ENCODE measurements at regions not wholly inside any gene's neighbourhood (a gene's known extent, or its start where the extent isn't known, plus 50 kb on each side); places are given as distances from the start of the nearest gene placed in this dataset.

GRCh38 chr2:198795419-198795818, 662.3 kb downstream of the SATB2 start:
- no peak for DNase-seq (ENCODE audit: low spot score)

GRCh38 chr2:198791623-198792022, 666.1 kb downstream of the SATB2 start:
- no peak for DNase-seq (ENCODE audit: low spot score)

- no peak for DNase-seq (ENCODE audit: low spot score)
Measured at GRCh38 chr2:198788676-198789075, 669.1 kb downstream of the SATB2 start.

GRCh38 chr2:198782734-198783133, 675.0 kb downstream of the SATB2 start:
- no peak for DNase-seq (ENCODE audit: low spot score)

GRCh38 chr2:198776616-198777406, 680.9 kb downstream of the SATB2 start:
- no peak for DNase-seq (ENCODE audit: low spot score)

DNA sequence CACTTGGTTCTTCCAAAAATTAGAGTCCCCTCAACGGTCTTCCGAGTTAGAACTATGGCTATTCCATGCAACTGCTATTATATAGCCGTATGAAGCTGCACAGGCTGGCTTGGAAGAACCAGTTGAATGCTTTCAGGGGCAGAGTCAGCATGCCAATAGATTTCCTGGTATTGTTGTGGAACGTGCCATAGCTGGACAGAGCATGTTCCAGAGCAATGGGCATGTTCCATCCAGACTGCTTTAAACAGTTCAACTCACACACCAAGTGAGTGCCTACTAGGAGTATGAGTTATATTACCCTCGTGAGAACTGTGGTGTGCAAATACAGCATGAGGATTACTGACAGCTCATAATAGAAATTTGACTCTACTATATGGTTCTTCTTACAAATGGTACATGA, 682.0 kb downstream of the SATB2 start:
- DNase-seq (ENCODE audit: low spot score), result no peak

- DNase-seq (ENCODE audit: low spot score), result no peak
Measured at GRCh38 chr2:198774576-198774975, 683.2 kb downstream of the SATB2 start.

- no peak for DNase-seq (ENCODE audit: low spot score)
Measured at GRCh38 chr2:198767694-198768093, 690.0 kb downstream of the SATB2 start.

DNA sequence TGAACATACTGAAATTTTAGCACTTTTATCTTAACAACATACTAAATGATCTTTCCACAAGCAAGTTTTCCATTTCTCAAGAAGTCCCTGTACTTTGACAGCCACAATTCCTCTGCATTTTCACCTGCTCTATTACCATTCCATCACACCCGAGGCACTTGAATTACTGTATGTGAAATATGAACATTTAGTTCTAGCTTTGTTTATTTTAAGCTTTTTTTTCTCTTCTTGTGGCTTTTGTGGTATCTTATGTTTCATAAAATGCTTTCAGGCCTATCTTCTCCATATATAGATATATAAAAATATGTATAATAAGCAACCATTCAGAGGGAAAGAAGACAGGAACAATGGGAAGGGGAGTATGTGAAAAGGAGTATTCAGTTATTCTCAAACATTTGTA, 693.9 kb downstream of the SATB2 start:
- no peak for DNase-seq (ENCODE audit: low spot score)

- no peak for DNase-seq (ENCODE audit: low spot score)
Measured at GRCh38 chr2:198762441-198762840, 695.3 kb downstream of the SATB2 start.

- no peak for DNase-seq (ENCODE audit: low spot score)
Measured at GRCh38 chr2:198757069-198757468, 700.7 kb downstream of the SATB2 start.

DNA sequence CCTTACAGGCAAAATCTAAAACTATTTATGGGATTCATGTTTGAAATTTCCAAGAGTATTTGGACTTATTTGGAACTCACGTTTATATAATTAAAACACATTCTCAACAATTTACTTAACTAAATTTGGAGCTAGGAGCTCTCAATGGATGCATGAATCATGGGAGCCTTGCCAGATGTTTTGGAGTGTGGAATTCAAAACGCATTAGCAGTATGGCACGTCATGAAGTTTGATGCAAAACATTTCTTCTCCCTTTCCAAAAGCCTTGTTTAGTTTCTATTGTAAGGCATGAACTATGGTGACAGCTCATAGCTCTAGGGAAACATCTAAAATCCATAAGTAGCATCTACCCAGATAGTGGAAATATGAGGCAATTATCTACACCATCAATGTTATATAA, 701.6 kb downstream of the SATB2 start:
- no peak for DNase-seq (ENCODE audit: low spot score)

GRCh38 chr2:198753101-198753500, 704.6 kb downstream of the SATB2 start:
- DNase-seq (ENCODE audit: low spot score), result no peak

GRCh38 chr2:198749364-198749763, 708.4 kb downstream of the SATB2 start:
- DNase-seq (ENCODE audit: low spot score), result no peak

DNA sequence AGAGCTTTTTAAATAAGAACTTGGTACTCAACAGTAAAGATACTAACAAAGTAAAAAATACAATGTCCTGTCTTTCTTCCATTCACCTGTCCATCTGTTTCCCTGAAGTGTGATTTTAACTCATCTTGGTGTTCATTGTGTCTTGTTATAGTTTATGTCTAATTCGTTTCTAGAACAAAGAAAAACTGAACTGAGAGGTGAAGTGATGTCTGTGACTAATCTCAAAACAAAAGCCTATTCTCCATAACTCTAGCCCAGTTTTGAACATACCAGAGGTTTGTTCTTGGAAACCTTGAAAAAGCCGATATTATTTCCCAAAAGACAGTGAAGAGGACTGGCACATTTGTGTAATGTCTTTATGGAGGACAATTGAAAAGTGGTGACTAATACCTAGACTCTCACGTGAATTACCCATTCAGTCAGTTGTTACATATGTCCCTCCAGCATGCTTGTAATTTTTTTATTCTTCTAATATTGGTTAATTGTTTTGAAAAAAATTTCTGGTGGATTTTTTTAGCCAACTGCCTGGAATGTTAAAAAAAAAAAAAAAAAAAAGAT, 725.8 kb downstream of the SATB2 start:
- DNase-seq (ENCODE audit: low spot score), result no peak

GRCh38 chr2:198720266-198720665, 737.5 kb downstream of the SATB2 start:
- DNase-seq (ENCODE audit: low spot score), result no peak

GRCh38 chr2:198717451-198717850, 740.3 kb downstream of the SATB2 start:
- no peak for DNase-seq (ENCODE audit: low spot score)

DNA sequence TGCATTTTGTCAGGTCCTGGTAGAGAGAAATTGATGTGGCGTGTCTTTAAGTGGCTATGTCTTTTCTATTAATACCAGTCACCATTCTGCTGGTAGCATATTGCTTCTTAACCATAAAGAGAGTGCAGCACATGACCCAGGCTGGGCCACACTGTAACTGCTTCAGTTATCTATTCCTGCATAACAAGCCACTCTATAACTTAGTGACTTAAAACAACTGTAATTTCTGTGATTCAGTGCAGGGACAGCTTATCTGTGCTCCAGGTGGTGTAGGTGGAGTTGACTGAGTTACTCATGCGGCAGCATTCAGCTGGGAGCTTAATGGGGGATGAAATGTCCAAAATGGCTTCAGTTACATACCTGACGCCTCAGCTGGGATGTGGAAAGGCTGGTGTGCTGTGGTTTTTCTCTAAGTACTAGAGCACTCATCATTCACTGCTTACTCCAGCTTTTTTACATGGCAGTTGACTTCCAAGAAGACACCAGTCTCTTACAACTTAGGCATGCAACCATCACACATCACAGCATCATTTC, 742.4 kb downstream of the SATB2 start:
- no peak for DNase-seq (ENCODE audit: low spot score)

DNA sequence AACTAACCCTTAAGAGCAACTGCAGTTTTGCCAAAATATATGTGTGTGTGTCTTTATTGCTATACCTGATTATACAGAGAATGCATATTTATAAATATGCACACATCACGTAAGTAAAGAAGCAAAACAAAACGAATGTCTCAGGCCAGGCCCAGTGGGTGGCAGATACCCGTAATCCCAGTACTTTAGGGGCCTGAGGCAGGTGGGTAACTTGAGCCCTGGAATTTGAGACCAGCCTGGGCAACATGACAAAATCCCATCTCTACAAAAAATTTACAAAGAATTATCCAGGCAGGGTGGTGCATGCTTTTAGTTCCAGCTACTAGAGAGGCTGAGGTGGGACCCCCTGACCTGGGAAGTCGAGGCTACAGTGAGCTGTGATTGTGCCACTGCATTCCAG, 745.3 kb downstream of the SATB2 start:
- DNase-seq (ENCODE audit: low spot score), result no peak

GRCh38 chr2:198711484-198711883, 746.3 kb downstream of the SATB2 start:
- no peak for DNase-seq (ENCODE audit: low spot score)

DNA sequence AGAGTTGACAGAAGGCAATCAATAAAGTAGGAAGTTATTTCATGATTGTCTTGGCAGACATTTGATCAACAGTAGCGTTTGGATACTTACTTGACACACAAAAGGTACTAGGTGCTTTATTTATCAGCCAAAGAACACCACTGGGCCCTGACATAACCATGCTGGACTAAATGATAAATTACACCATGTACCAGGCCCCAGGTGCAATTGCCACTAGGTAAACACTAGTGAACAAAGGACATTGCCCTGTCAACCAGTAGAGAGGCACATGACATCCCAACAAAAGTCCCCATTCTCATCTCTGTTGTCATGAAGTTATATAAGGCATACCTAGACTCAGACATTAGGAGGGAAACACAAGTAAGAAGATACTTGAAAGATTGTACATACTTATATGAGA, 747.2 kb downstream of the SATB2 start:
- DNase-seq (ENCODE audit: low spot score), result no peak

DNA sequence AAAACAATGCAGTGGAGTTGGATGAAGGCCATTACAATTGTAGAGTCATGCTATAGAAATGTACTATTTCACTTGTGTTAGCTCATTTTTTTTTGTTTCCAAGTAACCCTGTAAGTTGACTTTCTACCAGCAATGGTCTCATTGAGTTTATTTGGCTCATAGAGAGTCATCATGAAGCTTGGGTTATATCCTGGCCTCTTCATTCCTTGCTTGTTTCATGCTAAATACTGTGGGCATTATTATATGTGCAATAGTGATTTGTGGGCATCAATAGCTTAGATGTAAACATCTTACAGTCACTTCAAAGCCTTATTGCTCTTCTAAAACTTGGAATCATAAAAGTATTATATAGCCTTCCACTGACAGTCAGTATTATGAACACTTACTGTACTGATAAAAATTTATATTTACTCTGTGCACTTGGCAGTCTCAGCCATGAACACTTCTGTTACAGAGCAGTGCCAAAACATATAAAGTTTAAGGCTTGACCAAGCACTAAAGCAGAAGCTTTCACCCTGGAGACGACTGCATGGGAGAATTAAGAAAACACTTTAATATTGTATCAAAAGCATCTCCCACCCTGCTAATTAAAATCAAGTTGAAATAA, 751.2 kb downstream of the SATB2 start:
- no peak for DNase-seq (ENCODE audit: low spot score)

GRCh38 chr2:198703281-198703680, 754.5 kb downstream of the SATB2 start:
- no peak for DNase-seq (ENCODE audit: low spot score)

Measured in hematopoietic multipotent progenitor cell treated with erythropoietin and hydrocortisone succinate and interleukin-3 and kit ligand, for 15 days (in vitro differentiated cells).